Thoracic aorta (tissue), 2 donors: ENCODE measurements at regions not wholly inside any gene's neighbourhood (a gene's known extent, or its start where the extent isn't known, plus 50 kb on each side); places are given as distances from the start of the nearest gene placed in this dataset.
A peak's percentile ranks its signal among the peaks of the same experiment; 100 is the strongest.

Experiments used
- ATAC-seq: fragments of 150-250 bp; one replicate; pipeline ENCODE4 v1.8.0; 2017; ENCODE audit warnings: low read depth; ENCODE audit not compliant: insufficient number of reproducible peaks, low FRiP score
- DNase-seq: peaks from one replicate; pipeline ENCODE4 v3.0.0-alpha.2; 2020; ENCODE audit warnings: low spot score
- H3K27ac ChIP-seq, 2 donors: fragments of 200-600 bp; sonication (generic); 1 replicate in 1 of 2; 2 replicates in 1 of 2; pipeline ENCODE4 v1.5.1; 2016; ENCODE audit warnings: mild to moderate bottlenecking in 2 of 2, moderate library complexity in 2 of 2
- H3K27me3 ChIP-seq: fragments of 200-600 bp; sonication (generic); replicated peaks from 2 replicates; pipeline ENCODE4 v1.6.0; 2016; ENCODE audit warnings: mild to moderate bottlenecking; ENCODE audit not compliant: insufficient read depth
- H3K36me3 ChIP-seq: fragments of 200-600 bp; sonication (generic); one replicate; pipeline ENCODE4 v1.5.1; 2016
- H3K4me1 ChIP-seq, 2 donors: fragments of 200-600 bp; sonication (generic); 1 replicate in 1 of 2; 2 replicates in 1 of 2; pipeline versions ENCODE4 v1.5.1 to v1.6.0; 2016; ENCODE audit warnings: low read depth in 2 of 2, mild to moderate bottlenecking in 1 of 2; ENCODE audit not compliant: control insufficient read depth in 1 of 2
- H3K4me3 ChIP-seq: fragments of 200-600 bp; sonication (generic); 2 replicates; pipeline ENCODE4 v1.5.1; 2016; ENCODE audit warnings: mild to moderate bottlenecking
- H3K9me3 ChIP-seq: fragments of 200-600 bp; sonication (generic); 2 replicates; pipeline ENCODE4 v1.5.1; 2016
- CTCF ChIP-seq: fragments of 200-600 bp; sonication (generic); IDR thresholded peaks from one replicate; pipeline ENCODE4 v1.5.1; 2019; ENCODE audit warnings: antibody characterized with exemption

- DNase-seq, result no peak
These were observed 93.8 kb upstream of the REG3A start for GRCh38 chr2:79253243-79253774.

GRCh38 chr2:79250656-79251055, 91.1 kb upstream of the REG3A start:
- Histone ChIP-seq H3K4me1 (no peaks in the 10 kb centered on the region), H3K27me3 (no peaks in the 10 kb centered on the region), H3K9me3 (no peaks in the 10 kb centered on the region), H3K4me3 (no peak overlapping the region), H3K27ac (no peak overlapping the region), H3K36me3 (no peaks in the 10 kb centered on the region)
- TF ChIP-seq CTCF, result no peak
- DNase-seq (no peak), ATAC-seq (peak; percentile 30)

More at GRCh38 chr2:79253243-79253774, 93.8 kb upstream of the REG3A start:
- Histone ChIP-seq H3K27me3 (no peaks in the 10 kb centered on the region), H3K36me3 (no peaks in the 10 kb centered on the region), H3K9me3 (no peaks in the 10 kb centered on the region), H3K27ac (no peak overlapping the region), H3K4me1 (no peaks in the 10 kb centered on the region), H3K4me3 (no peak overlapping the region)
- TF ChIP-seq CTCF, result no peak
- no peak for ATAC-seq

- H3K27ac ChIP-seq, result no peak overlapping the region
- H3K4me1 ChIP-seq, result no peaks in the 10 kb centered on the region
- ATAC-seq, result no peak
- no peak for DNase-seq
- H3K36me3 ChIP-seq, result no peaks in the 10 kb centered on the region
- no peak for TF ChIP-seq CTCF
- H3K4me3 ChIP-seq, result no peak overlapping the region
- H3K27me3 ChIP-seq, result no peaks in the 10 kb centered on the region
- H3K9me3 ChIP-seq, result no peaks in the 10 kb centered on the region
These were observed 89.2 kb upstream of the REG3A start for GRCh38 chr2:79248776-79249175.

GRCh38 chr2:79235135-79235534, 75.6 kb upstream of the REG3A start:
- no peak overlapping the region for H3K4me3 ChIP-seq
- H3K27me3 ChIP-seq, result no peaks in the 10 kb centered on the region
- no peak overlapping the region for H3K27ac ChIP-seq
- ATAC-seq (no peak), DNase-seq (no peak)
- H3K36me3 ChIP-seq, result no peaks in the 10 kb centered on the region
- no peaks in the 10 kb centered on the region for H3K9me3 ChIP-seq
- H3K4me1 ChIP-seq, result no peaks in the 10 kb centered on the region
- TF ChIP-seq CTCF, result no peak

- no peaks in the 10 kb centered on the region for H3K4me1 ChIP-seq
- no peak overlapping the region for H3K4me3 ChIP-seq
- ATAC-seq, result no peak
- TF ChIP-seq CTCF, result no peak
- no peak for DNase-seq
- H3K36me3 ChIP-seq, result no peaks in the 10 kb centered on the region
- no peak overlapping the region for H3K27ac ChIP-seq
- no peaks in the 10 kb centered on the region for H3K27me3 ChIP-seq
- no peaks in the 10 kb centered on the region for H3K9me3 ChIP-seq
These were observed 64.0 kb upstream of the REG3A start for GRCh38 chr2:79223539-79223938.
